SU-DHL-6 (cell line): ENCODE measurements at regions not wholly inside any gene's neighbourhood (a gene's known extent, or its start where the extent isn't known, plus 50 kb on each side); places are given as distances from the start of the nearest gene placed in this dataset.

Experiments
- CTCF ChIP-seq: fragments of 200-600 bp; sonication (generic); IDR thresholded peaks from one replicate; pipeline ENCODE4 v1.5.1; 2017; ENCODE audit warnings: antibody characterized with exemption, mild to moderate bottlenecking, low read length, moderate library complexity; ENCODE audit not compliant: insufficient read depth, poor library complexity, severe bottlenecking
- EZH2phosphoT487 ChIP-seq: fragments of 200-600 bp; sonication (generic), shearing (Covaris generic); conservative IDR thresholded peaks from 2 replicates; pipeline ENCODE4 v1.6.1; 2018; ENCODE audit warnings: mild to moderate bottlenecking, antibody characterized with exemption, low read length, moderate library complexity, mixed read lengths

GRCh38 chr11:79705648-79706047 is 264.8 kb upstream of the TENM4 start:
- TF ChIP-seq CTCF = no peak
- no peak for TF ChIP-seq EZH2phosphoT487
